NB4 (cell line): ENCODE measurements at regions not wholly inside any gene's neighbourhood (a gene's known extent, or its start where the extent isn't known, plus 50 kb on each side); places are given as distances from the start of the nearest gene placed in this dataset.

Experiments used
- MAX ChIP-seq: IDR thresholded peaks from 2 replicates; pipeline ENCODE4 v1.6.1; 2011; ENCODE audit warnings: low read depth, low read length
- POLR2A ChIP-seq: IDR thresholded peaks from 2 replicates; pipeline ENCODE4 v1.6.1; 2011; ENCODE audit warnings: mild to moderate bottlenecking; ENCODE audit not compliant: insufficient read length; ENCODE audit errors: extremely low read depth
- TF ChIP-seq, protein P1 (sequence below): IDR thresholded peaks from one replicate; pipeline ENCODE4 v1.5.1; 2012; ENCODE audit warnings: low read depth, low read length

DNA sequence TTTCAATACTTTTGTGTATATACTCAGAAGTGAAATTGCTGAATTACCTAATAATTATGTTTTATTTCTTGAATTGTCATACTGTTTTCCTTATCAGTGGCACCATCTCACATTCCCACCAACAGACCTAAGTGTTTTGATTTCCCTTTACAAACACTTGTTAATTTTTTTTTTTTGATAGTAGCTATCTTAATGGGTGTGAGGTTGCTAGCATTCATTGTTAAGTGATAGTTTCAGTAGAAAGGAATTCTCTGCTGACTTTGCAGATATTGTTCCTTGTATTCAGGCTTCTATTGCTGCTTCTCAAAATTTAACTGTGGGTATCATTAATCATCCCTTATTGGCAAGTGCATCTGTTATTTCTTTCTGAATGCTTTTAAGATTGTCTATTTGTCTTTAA, 927.5 kb upstream of the SLIT2 start:
- no peak for TF ChIP-seq MAX
- TF ChIP-seq, protein P1, sequence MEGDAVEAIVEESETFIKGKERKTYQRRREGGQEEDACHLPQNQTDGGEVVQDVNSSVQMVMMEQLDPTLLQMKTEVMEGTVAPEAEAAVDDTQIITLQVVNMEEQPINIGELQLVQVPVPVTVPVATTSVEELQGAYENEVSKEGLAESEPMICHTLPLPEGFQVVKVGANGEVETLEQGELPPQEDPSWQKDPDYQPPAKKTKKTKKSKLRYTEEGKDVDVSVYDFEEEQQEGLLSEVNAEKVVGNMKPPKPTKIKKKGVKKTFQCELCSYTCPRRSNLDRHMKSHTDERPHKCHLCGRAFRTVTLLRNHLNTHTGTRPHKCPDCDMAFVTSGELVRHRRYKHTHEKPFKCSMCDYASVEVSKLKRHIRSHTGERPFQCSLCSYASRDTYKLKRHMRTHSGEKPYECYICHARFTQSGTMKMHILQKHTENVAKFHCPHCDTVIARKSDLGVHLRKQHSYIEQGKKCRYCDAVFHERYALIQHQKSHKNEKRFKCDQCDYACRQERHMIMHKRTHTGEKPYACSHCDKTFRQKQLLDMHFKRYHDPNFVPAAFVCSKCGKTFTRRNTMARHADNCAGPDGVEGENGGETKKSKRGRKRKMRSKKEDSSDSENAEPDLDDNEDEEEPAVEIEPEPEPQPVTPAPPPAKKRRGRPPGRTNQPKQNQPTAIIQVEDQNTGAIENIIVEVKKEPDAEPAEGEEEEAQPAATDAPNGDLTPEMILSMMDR = no peak
- no peak for TF ChIP-seq POLR2A
